ENCODE measurements at regions not wholly inside any gene's neighbourhood (a gene's known extent, or its start where the extent isn't known, plus 50 kb on each side); places are given as distances from the start of the nearest gene placed in this dataset.
A peak's percentile ranks its signal among the peaks of the same experiment; 100 is the strongest.
"Not testable (repeated sequence)": the region's sequence is repeated elsewhere in the genome, so short reads cannot be mapped to it uniquely, and the experiment has no call there.

- no peak overlapping the region for H3K4me3 ChIP-seq (replicated peaks in 1 of 2; ENCODE audit: low read depth in 1 of 2, low read length in 2 of 2)
- no peak overlapping the region for H3K27ac ChIP-seq (ENCODE audit: low read depth, low read length)
- no peaks in the 10 kb centered on the region for H3K9me3 ChIP-seq (ENCODE audit: control insufficient read depth in 1 of 2, insufficient read depth in 1 of 2, low read depth in 1 of 2, low read length in 2 of 2)
- no peaks in the 10 kb centered on the region for H4K20me1 ChIP-seq (ENCODE audit: insufficient read depth)
- intact Hi-C loops (cut with micrococcal nuclease): loop anchor here (1.0 kb wide), 1 partner anchor 199 kb away; no protein-coding TSS in a partner anchor
- H3K9me2 ChIP-seq (ENCODE audit: insufficient read depth): no peaks in the 10 kb centered on the region
- BruUV-seq (replicated peaks): no TSS peak
- no peak for DNase-seq (ENCODE audit: low read depth, low spot score)
- peak; percentile 68 for ATAC-seq
- ChIA-PET CTCF (interaction anchor here (1.3 to 2.2 kb wide), 3 partner anchors 167 to 205 kb away, joined by 4 to 17 read pairs (median 5); no protein-coding TSS in a partner anchor), POLR2A (no interaction called here), RAD21 (ENCODE audit: low non-redundant PET in 1 of 2, low total read pairs in 2 of 2, uncharacterized antibody in 2 of 2, unreplicated experiment in 2 of 2) (no interaction called here)
- H3K4me2 ChIP-seq (ENCODE audit: low read length): no peak overlapping the region
- H3K9ac ChIP-seq (ENCODE audit: low read length): no peak overlapping the region
- TF ChIP-seq POLR2A (IDR thresholded peaks at IDR 0.05; ENCODE audit: borderline replicate concordance, extremely low read depth, insufficient read depth, insufficient read length): no peak
- no peak for TF ChIP-seq ZNF274 (IDR thresholded peaks at IDR 0.05; ENCODE audit: low read depth, low read length)
- peak; percentile 67 for TF ChIP-seq RAD21 (IDR thresholded peaks at IDR 0.05; ENCODE audit: low read depth)
- no peak for TF ChIP-seq ATF3 (IDR thresholded peaks at IDR 0.05)
- no peak for TF ChIP-seq JUND (IDR thresholded peaks at IDR 0.05)
- no peak for TF ChIP-seq SRF (IDR thresholded peaks at IDR 0.05; ENCODE audit: low read depth)
- TF ChIP-seq CTCF (IDR thresholded peaks at IDR 0.05 in 2 of 3, conservative IDR thresholded peaks at IDR 0.05 in 1 of 3; ENCODE audit: borderline replicate concordance in 1 of 3, insufficient read depth in 1 of 3, low read depth in 2 of 3, low read length in 2 of 3): peak; percentile 22 to 46 (median 37); a peak in 4 of 6 replicates
- no peak for TF ChIP-seq POLR2AphosphoS5 (IDR thresholded peaks at IDR 0.05; ENCODE audit: low read depth, low read length)
- H2AFZ ChIP-seq (ENCODE audit: low read depth, low read length, poor library complexity, severe bottlenecking): no peak overlapping the region
- H3K79me2 ChIP-seq (ENCODE audit: insufficient read depth, low read length): no peaks in the 10 kb centered on the region
- H3K4me1 ChIP-seq (ENCODE audit: control insufficient read depth in 1 of 2, insufficient read depth in 2 of 2, low read length in 2 of 2): no peaks in the 10 kb centered on the region
- H3K27me3 ChIP-seq (ENCODE audit: insufficient read depth, low read length): no peaks in the 10 kb centered on the region
- no peaks in the 10 kb centered on the region for H3K36me3 ChIP-seq (ENCODE audit: control insufficient read depth in 1 of 2, insufficient read depth in 2 of 2, low read length in 2 of 2)
Measured at GRCh38 chr2:109715313-109715805, 78.7 kb upstream of the RGPD5 start.

GRCh38 chr2:109716596-109716995, 77.5 kb upstream of the RGPD5 start:
- H3K27ac ChIP-seq (ENCODE audit: low read depth, low read length); H3K9me3 ChIP-seq (ENCODE audit: control insufficient read depth in 1 of 2, insufficient read depth in 1 of 2, low read depth in 1 of 2, low read length in 2 of 2); H3K4me2 ChIP-seq (ENCODE audit: low read length); ATAC-seq; H3K79me2 ChIP-seq (ENCODE audit: insufficient read depth, low read length); H3K9ac ChIP-seq (ENCODE audit: low read length); DNase-seq (ENCODE audit: low read depth, low spot score); intact Hi-C loops (cut with micrococcal nuclease); H3K27me3 ChIP-seq (ENCODE audit: insufficient read depth, low read length); CTCF ChIA-PET; H4K20me1 ChIP-seq (ENCODE audit: insufficient read depth); H3K4me3 ChIP-seq (replicated peaks in 1 of 2; ENCODE audit: low read depth in 1 of 2, low read length in 2 of 2); H3K36me3 ChIP-seq (ENCODE audit: control insufficient read depth in 1 of 2, insufficient read depth in 2 of 2, low read length in 2 of 2); POLR2A ChIA-PET; RAD21 ChIA-PET (ENCODE audit: low non-redundant PET in 1 of 2, low total read pairs in 2 of 2, uncharacterized antibody in 2 of 2, unreplicated experiment in 2 of 2); H2AFZ ChIP-seq (ENCODE audit: low read depth, low read length, poor library complexity, severe bottlenecking); H3K4me1 ChIP-seq (ENCODE audit: control insufficient read depth in 1 of 2, insufficient read depth in 2 of 2, low read length in 2 of 2); BruUV-seq (replicated peaks); H3K9me2 ChIP-seq (ENCODE audit: insufficient read depth): not testable (repeated sequence)
